ENCODE measurements at regions not wholly inside any gene's neighbourhood (a gene's known extent, or its start where the extent isn't known, plus 50 kb on each side); places are given as distances from the start of the nearest gene placed in this dataset.

DNA sequence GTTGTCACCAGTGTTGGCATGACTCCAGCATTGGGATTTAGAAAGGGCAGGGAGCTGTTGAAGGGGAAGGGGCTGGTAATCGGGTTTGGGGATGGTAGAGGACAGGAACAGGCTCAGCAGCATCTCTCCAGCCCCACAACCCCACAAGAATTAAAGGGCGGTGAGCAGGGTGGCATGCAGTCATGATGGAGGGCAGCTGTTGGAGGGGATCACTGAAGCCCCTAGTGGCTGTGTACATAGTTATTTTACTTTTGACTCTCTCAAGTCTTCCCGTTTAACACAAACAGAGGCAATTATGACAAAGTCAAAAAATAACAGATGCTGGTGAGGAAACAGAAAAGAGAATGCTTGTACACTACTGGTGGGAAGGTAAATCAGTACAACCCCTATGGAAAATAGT lies 213.8 kb downstream of the URB2 start:
- ATAC-seq (replicated peaks in 1 of 2) (no peak), DNase-seq (no peak)
- Mint-ChIP-seq H3K27me3 (ENCODE audit: low read depth) (peaks cover 22% of the 10 kb centered on the region), H3K4me1 (ENCODE audit: low read depth) (no peaks in the 10 kb centered on the region), H3K36me3 (ENCODE audit: insufficient read depth in 2 of 2) (no peaks in the 10 kb centered on the region), H3K4me3 (no peak overlapping the region), H3K9me3 (no peaks in the 10 kb centered on the region), H3K27ac (no peak overlapping the region)

DNA sequence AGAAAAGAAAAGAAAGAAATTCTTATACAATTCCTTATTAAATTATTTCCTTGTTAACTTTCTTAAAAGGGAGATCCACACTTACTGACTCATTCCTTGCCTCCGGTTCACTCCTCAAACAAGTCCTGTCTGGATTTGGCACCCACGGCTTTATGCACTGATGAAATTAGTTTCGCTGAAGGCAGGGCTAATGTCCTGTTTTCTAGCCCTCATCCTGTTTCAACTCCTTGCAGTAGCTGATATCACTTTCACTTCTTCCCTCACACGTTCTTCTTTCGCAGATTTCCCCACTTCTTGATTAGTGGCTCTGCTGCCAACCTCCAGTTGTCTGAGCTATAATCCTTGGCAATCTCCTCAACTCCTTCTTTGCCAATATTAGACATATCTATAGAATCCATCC lies 215.2 kb downstream of the URB2 start:
- DNase-seq, result no peak
- no peaks in the 10 kb centered on the region for H3K36me3 Mint-ChIP-seq (ENCODE audit: insufficient read depth in 2 of 2)
- no peak for ATAC-seq (replicated peaks in 1 of 2)
- H3K4me1 Mint-ChIP-seq (ENCODE audit: low read depth), result no peaks in the 10 kb centered on the region
- no peak overlapping the region for H3K27ac Mint-ChIP-seq
- no peaks in the 10 kb centered on the region for H3K9me3 Mint-ChIP-seq
- H3K4me3 Mint-ChIP-seq, result no peak overlapping the region
- H3K27me3 Mint-ChIP-seq (ENCODE audit: low read depth), result peaks cover 22% of the 10 kb centered on the region

DNA sequence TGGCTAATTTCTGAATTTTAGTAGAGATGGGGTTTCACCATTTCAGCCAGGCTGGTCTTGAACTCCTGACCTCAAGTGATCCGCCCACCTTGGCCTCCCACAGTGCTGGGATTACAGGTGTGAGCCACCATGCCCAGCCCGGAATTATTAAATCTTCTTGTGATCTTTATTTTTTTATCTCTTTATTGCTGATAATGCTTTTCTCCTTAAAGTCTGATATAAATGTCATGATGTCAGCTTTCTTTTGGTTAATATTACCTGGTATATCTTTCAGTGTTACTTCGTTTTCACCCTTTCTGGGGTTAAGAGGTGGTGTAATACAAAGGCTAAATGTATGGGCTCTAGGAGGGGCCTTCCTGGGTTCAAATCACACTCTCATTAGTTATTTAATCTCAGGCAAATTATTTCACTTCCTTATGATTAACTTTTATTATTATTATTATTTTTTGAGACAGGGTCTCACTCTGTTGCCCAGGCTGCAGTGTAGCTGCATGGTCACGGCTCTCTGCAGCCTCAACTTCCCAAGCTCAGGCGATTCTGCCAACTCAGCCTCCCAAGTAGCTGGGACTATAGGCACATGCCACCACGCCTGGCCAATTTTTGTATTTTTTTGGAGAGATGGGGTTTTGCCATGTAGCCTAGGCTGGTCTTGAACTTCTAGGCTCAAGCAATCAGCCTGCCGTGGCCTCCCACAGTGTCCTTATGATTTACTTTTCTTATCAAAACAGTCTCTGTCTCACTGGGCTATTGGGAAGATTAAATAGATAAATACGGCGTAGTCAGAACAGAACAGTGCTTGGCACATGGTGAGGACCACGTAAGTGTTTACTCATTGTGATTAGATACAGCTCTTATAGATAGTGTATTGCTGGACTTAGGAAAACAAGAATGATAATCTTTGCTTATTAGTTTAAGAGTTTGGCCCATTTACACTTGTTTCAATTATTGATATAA lies 216.5 kb downstream of the URB2 start:
- Mint-ChIP-seq H3K9me3 (no peaks in the 10 kb centered on the region), H3K4me1 (ENCODE audit: low read depth) (no peaks in the 10 kb centered on the region), H3K36me3 (ENCODE audit: insufficient read depth in 2 of 2) (no peaks in the 10 kb centered on the region), H3K27ac (no peak overlapping the region), H3K27me3 (ENCODE audit: low read depth) (peaks cover 16% of the 10 kb centered on the region), H3K4me3 (no peak overlapping the region)
- ATAC-seq (replicated peaks in 1 of 2) (no peak), DNase-seq (no peak)

DNA sequence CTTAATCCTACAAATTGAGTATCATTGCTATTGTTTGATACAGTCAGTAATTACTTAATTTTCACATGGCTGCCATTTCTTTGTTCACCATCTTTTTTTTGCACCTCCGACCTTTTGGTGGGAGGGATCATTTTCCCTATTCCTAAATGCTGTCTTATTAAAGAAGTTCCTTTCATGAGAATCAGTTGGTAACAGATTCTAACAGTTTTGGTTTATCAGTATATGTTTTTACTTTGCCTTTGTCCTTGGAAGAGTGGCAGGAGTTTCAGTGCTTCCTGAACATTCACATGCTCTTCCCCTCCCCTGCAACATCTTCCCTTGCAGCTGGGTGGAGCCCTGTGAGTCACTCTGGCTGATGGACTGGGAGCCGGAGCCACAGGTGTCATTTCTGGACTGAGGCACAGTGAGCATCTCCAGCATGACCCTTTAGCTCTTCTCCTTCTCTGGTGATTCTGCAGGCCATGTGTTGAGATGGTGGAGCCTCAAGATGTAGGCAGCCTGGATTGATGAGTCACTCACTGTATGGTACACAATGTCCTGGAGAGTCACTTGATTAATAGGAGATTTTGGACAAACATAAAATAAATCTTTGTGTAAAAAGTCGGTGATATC lies 217.7 kb downstream of the URB2 start:
- H3K4me1 Mint-ChIP-seq (ENCODE audit: low read depth), result no peaks in the 10 kb centered on the region
- H3K36me3 Mint-ChIP-seq (ENCODE audit: insufficient read depth in 2 of 2), result no peaks in the 10 kb centered on the region
- DNase-seq (no peak), ATAC-seq (replicated peaks in 1 of 2) (no peak)
- H3K9me3 Mint-ChIP-seq, result no peaks in the 10 kb centered on the region
- H3K27me3 Mint-ChIP-seq (ENCODE audit: low read depth), result peaks cover 16% of the 10 kb centered on the region
- H3K27ac Mint-ChIP-seq, result no peak overlapping the region
- H3K4me3 Mint-ChIP-seq, result no peak overlapping the region

DNA sequence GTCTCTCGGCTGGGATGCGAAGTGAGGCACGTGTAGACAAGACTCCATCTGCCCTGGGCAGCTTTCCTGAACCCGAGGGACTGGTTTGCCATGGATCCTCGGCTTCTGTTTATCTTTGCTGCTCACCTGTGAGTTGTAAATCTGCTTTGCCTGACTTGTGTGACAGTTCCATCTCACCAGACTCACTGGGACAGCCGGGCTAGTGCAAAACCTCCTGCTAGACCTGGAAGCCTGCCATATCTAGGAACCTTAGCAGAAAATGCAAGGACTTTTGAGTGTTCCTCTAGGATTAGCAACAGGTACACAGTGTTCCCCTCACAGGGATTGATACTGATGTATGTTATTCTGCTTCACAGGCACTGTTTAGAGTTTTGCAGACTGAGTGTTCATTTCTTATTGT lies 218.6 kb downstream of the URB2 start:
- Mint-ChIP-seq H3K27me3 (ENCODE audit: low read depth) (peaks cover 16% of the 10 kb centered on the region), H3K27ac (no peak overlapping the region), H3K4me3 (no peak overlapping the region), H3K9me3 (no peaks in the 10 kb centered on the region), H3K36me3 (ENCODE audit: insufficient read depth in 2 of 2) (no peaks in the 10 kb centered on the region), H3K4me1 (ENCODE audit: low read depth) (no peaks in the 10 kb centered on the region)
- ATAC-seq (replicated peaks in 1 of 2), result no peak
- no peak for DNase-seq

DNA sequence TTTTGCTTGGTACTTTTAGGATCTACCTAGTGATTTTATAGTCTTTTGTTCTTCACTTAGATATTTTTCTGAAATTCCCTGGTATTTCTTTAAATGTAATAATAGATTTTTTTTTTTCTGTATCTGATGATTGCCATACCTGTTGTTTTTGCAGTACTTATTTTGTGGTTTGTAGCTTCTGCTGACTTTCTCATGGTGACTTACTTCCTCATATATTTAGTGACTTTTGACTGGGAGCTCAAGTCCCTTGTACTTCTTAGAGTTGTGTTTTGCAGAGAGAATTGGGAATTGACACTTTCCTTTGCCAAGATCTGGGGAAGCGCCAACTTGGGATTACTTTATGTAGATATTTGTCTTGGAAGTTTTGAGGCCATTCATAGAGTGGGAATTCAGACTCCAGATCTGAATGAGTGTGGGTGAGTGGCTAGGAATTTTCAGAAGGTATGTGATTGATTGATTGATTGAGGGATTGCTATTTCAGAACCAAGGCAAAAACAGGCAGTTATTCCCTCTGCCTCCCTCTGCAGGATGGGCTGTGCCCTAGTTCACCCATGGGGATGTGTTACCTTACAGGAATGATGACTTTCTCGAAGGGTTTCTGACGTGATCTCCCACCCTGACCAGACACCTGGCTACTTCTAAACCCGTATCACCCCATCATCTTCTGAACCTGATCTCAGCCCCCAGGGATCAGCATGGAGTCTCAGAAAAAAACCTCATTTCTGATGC lies 219.5 kb downstream of the URB2 start:
- Mint-ChIP-seq H3K27ac (no peak overlapping the region), H3K27me3 (ENCODE audit: low read depth) (peaks cover 16% of the 10 kb centered on the region), H3K4me1 (ENCODE audit: low read depth) (no peaks in the 10 kb centered on the region)

DNA sequence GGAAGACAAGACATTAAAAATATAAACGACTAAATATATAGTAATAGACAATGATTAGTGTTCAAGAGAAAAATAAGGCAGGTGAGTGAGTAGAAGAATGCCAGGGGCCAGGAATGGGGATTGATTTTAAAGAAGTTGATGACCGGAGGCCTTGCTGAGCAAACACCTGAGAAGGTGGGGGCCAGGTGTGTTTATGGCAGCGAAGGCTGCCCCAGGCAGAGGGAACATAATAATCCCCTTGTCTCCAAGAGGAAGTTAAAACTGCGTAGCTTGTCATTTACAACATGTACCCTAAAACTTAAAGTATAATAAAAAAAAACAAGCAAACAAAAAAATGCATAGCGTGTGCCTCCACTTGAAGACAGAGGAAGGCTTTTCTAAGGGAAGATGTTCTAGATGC lies 220.3 kb downstream of the URB2 start:
- DNase-seq (no peak), ATAC-seq (replicated peaks in 1 of 2) (no peak)
- peaks cover 14% of the 10 kb centered on the region for H3K27me3 Mint-ChIP-seq (ENCODE audit: low read depth)
- no peaks in the 10 kb centered on the region for H3K9me3 Mint-ChIP-seq
- H3K27ac Mint-ChIP-seq, result no peak overlapping the region
- H3K36me3 Mint-ChIP-seq (ENCODE audit: insufficient read depth in 2 of 2), result no peaks in the 10 kb centered on the region
- H3K4me3 Mint-ChIP-seq, result no peak overlapping the region
- no peaks in the 10 kb centered on the region for H3K4me1 Mint-ChIP-seq (ENCODE audit: low read depth)

More for the DNA sequence above, 219.5 kb downstream of the URB2 start:
- ATAC-seq (replicated peaks in 1 of 2) (no peak), DNase-seq (no peak)
- H3K9me3 Mint-ChIP-seq, result no peaks in the 10 kb centered on the region
- no peaks in the 10 kb centered on the region for H3K36me3 Mint-ChIP-seq (ENCODE audit: insufficient read depth in 2 of 2)
- no peak overlapping the region for H3K4me3 Mint-ChIP-seq

DNA sequence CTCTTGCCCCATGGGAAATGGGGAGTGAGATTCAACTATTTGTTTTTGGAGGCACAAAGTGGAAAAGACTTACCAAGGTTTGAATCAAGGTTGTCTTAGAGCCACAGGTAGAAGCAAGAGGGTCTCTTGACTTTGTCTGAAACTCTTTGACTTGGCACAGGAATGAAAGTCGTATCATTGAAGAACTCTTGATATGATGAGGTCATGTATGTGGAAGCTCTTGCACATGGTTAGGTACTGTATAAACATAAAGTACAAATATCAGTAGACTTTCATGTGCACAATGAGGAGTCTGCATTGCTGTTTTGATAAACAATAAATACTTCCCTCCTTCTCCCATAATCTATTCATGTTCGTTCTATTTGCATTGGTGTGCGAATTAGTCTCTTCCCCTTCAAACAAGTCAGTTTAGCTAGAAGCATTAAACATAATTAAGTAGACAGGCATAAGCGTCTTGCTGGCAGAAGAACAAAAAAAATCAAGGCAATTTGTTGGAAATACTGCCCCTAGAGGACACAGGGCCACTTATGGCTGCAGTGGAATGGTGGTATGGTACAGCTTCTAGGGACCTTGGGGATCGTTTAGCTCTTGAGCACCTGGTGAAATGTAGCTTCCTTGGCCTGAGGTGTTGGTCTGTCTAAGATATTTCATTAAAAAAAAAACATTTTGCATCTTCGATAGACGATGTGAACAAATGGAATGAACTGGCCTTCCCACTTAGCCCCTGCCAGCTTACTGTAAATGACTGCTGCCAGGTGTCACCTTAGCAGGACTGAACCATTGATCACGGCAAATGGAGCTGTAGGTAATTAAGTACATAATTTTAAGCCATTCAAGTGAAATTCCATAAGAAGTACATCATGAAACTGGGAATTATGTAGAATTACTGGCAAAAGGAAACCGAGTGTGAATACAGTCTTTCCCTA lies 218.0 kb upstream of the GALNT2 start:
- ATAC-seq (replicated peaks in 1 of 2) (no peak), DNase-seq (no peak)
- Mint-ChIP-seq H3K27me3 (ENCODE audit: low read depth) (peaks cover 10% of the 10 kb centered on the region), H3K36me3 (ENCODE audit: insufficient read depth in 2 of 2) (no peaks in the 10 kb centered on the region), H3K9me3 (no peaks in the 10 kb centered on the region), H3K4me1 (ENCODE audit: low read depth) (no peaks in the 10 kb centered on the region), H3K27ac (no peak overlapping the region), H3K4me3 (no peak overlapping the region)

DNA sequence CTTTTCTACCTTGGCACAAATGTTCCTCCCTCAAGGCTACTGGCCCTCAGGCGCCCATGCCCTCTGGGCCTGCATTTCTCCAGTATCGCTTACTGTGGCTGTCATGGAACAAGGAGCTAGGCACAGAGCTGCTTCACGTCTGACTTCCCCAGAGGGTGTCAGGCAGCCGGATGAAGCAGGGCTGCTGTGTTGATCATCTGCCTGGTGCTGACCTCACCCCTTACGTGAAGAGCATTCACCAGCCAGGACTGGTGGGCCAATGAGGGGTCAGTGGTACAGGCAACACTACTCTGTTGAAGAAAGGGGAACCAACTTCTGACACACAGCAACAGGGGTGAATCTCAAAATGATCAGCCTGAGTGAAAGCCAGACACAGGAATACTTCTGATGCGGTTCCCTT lies 215.5 kb upstream of the GALNT2 start:
- no peaks in the 10 kb centered on the region for H3K9me3 Mint-ChIP-seq
- H3K27me3 Mint-ChIP-seq (ENCODE audit: low read depth), result no peaks in the 10 kb centered on the region
- H3K36me3 Mint-ChIP-seq (ENCODE audit: insufficient read depth in 2 of 2), result no peaks in the 10 kb centered on the region
- DNase-seq (no peak), ATAC-seq (replicated peaks in 1 of 2) (no peak)
- no peak overlapping the region for H3K27ac Mint-ChIP-seq
- H3K4me1 Mint-ChIP-seq (ENCODE audit: low read depth), result peaks cover 7% of the 10 kb centered on the region
- no peak overlapping the region for H3K4me3 Mint-ChIP-seq

DNA sequence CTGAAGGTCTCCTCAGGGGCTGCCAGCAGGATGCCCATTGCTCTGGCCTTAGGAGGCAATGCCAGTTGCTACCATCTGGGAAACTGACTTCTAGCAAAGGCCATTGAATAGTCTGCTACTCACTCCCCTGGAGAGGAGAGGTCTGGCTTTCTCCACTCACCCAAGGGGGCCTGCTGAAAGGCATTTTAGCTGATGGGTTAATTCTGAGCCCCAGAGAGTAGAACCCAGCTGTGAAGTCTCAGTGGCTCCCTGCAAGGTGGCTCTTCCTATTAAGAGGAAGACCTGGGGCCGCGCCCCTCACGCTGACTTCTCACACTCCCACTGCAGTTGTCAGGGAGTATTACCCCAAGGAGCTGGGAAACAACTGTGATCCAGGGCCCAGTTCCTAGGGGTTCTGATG lies 213.3 kb upstream of the GALNT2 start:
- Mint-ChIP-seq H3K36me3 (ENCODE audit: insufficient read depth in 2 of 2) (no peaks in the 10 kb centered on the region), H3K9me3 (no peaks in the 10 kb centered on the region), H3K4me3 (no peak overlapping the region), H3K27me3 (ENCODE audit: low read depth) (no peaks in the 10 kb centered on the region), H3K4me1 (ENCODE audit: low read depth) (peaks cover 7% of the 10 kb centered on the region), H3K27ac (no peak overlapping the region)
- no peak for DNase-seq
- ATAC-seq (replicated peaks in 1 of 2), result no peak

DNA sequence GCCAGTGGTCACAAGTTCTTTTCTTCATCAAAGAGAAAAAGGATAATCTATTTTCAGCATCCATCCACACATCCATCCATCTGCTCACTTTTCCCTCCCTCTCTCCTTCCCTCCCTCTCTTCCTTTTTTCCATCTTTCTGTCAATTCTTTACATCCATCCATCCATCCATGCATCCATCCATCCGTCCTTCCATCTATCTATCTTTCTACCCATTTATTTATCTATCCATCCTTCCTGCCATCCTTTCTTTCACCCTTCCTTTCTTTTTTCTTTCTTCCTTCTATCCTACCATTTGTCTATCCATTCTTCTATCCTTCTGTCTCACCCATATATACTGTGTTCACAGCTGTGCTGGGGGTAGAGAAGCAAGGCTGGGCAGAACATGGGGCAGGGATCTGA lies 212.4 kb upstream of the GALNT2 start:
- DNase-seq, result no peak
- no peaks in the 10 kb centered on the region for H3K36me3 Mint-ChIP-seq (ENCODE audit: insufficient read depth in 2 of 2)
- ATAC-seq (replicated peaks in 1 of 2), result no peak

DNA sequence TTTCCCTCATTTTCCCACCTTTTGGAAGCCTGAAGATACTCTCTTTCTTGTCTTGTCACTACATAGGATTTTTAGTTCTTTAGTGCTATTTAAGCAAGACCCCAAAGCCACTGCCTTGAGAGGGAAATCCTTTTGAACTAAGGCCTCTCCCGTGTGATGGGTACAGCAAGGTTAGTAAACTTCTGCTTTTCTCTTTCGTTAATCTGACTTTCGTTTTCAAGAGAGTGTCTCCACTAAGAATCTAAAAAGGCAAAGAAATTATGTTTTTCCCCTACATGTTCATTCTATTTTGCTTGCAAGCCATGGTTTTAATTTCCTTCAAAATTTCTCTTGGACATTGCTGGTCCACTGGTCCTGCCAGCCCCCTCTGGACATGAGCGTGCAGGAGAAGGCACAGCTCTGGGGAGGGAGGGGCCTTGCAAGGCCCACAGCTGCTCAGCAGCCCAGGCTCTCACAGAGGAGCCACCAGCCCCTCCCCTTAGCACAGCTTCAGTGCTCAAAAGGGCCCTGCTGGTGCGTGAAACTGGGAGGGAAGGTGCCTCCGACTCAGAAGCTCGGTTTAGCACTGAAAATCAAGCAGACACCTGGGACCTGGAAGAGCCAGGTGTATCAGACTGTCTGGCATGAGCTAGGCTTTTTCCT lies 210.9 kb upstream of the GALNT2 start:
- Mint-ChIP-seq H3K27ac (no peak overlapping the region), H3K36me3 (ENCODE audit: insufficient read depth in 2 of 2) (no peaks in the 10 kb centered on the region), H3K27me3 (ENCODE audit: low read depth) (no peaks in the 10 kb centered on the region), H3K4me3 (peak overlapping the region; percentile 52 to 77), H3K4me1 (ENCODE audit: low read depth) (peaks cover 7% of the 10 kb centered on the region), H3K9me3 (no peaks in the 10 kb centered on the region)
- ATAC-seq (replicated peaks in 1 of 2) (peak; percentile 60 to 72), DNase-seq (peak in 1 of 2 donors; percentile 15)

More for the DNA sequence above, 212.4 kb upstream of the GALNT2 start:
- H3K27me3 Mint-ChIP-seq (ENCODE audit: low read depth), result no peaks in the 10 kb centered on the region
- no peak overlapping the region for H3K4me3 Mint-ChIP-seq
- no peaks in the 10 kb centered on the region for H3K9me3 Mint-ChIP-seq
- peaks cover 7% of the 10 kb centered on the region for H3K4me1 Mint-ChIP-seq (ENCODE audit: low read depth)
- no peak overlapping the region for H3K27ac Mint-ChIP-seq
